Thyroid gland (tissue), 4 donors: ENCODE measurements at regions not wholly inside any gene's neighbourhood (a gene's known extent, or its start where the extent isn't known, plus 50 kb on each side); places are given as distances from the start of the nearest gene placed in this dataset.

Source experiments
- CTCF ChIP-seq, 6 experiments: fragments of 200-600 bp in 3 of 6; fragments of 450-650 bp in 3 of 6; sonication (generic) in 3 of 6; IDR thresholded peaks; one replicate each; pipeline ENCODE4 v1.5.1; 2016 to 2019; ENCODE audit warnings: antibody characterized with exemption in 6 of 6, mild to moderate bottlenecking in 2 of 6, inconsistent platforms in 1 of 6, moderate library complexity in 1 of 6
- POLR2A ChIP-seq, 2 donors: fragments of 450-650 bp; IDR thresholded peaks; one replicate each; pipeline ENCODE4 v1.6.1; 2017; ENCODE audit warnings: antibody characterized with exemption in 2 of 2, mild to moderate bottlenecking in 2 of 2, moderate library complexity in 1 of 2

- no peak for TF ChIP-seq POLR2A (IDR thresholded peaks at IDR 0.05)
- TF ChIP-seq CTCF (IDR thresholded peaks at IDR 0.05): no peak
Measured at GRCh38 chrX:93594780-93595179, 78.6 kb downstream of the NAP1L3 start.
